GM13976 (cell line): ENCODE measurements at regions not wholly inside any gene's neighbourhood (a gene's known extent, or its start where the extent isn't known, plus 50 kb on each side); places are given as distances from the start of the nearest gene placed in this dataset.
A peak's percentile ranks its signal among the peaks of the same experiment; 100 is the strongest.

Experiments
- DNase-seq: peaks from one replicate; pipeline ENCODE4 v3.0.0; 2012; ENCODE audit warnings: low spot score
- CTCF ChIP-seq: IDR thresholded peaks from 2 replicates; pipeline ENCODE4 v1.5.1; 2012; ENCODE audit warnings: borderline replicate concordance, mild to moderate bottlenecking; ENCODE audit not compliant: insufficient read depth; ENCODE audit errors: extremely low read depth, missing control alignments, control extremely low read depth
- in situ Hi-C: fragments of 300-500 bp; cut with MboI; formaldehyde crosslinking; loops from one replicate; pipeline ENCODE4 v1.12.0; 2022; ENCODE audit warnings: low sequenced_read_pairs, mixed read lengths, inconsistent platforms; ENCODE audit not compliant: unreplicated experiment

DNA sequence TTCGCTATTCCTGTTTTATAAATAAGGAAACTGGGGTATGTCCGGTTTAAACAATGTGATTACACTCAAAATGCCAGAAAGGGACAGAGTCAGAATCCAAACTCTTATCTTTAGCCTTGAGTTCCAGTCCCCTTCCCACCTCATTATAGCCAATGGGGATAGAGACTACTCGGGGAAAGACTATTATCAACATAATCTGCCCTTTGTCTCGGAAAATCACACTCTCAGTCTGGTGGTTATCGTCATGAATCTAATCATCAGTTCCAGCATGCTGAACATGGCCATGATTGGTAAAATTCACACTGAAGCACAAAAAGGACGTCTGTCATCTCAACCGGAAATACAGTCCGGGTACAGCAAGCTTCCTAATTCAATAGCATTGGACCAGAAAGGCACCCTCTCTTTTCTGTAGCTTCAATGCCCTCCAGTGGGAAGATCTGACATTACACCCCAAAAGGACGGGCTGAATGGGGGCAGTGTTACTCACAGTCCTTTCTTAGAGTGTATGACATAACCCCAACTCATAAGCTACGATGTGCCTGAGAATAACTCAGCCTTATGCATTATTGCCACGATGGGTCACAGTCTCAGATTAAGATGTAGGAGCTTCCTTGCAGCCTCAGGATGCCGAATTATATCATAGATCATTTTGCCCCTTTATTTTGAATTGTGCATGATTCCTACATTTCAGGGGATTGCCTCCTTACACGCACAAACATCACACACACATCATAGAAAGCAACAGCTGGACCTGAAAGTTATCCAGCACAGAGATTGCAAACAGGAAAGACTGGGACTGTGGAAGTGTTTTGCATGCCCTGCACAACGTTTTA, 390.4 kb upstream of the LMCD1 start:
- peak; percentile 34 for DNase-seq
- in situ Hi-C loops: no loop called here
- TF ChIP-seq CTCF: peak; percentile 50

DNA sequence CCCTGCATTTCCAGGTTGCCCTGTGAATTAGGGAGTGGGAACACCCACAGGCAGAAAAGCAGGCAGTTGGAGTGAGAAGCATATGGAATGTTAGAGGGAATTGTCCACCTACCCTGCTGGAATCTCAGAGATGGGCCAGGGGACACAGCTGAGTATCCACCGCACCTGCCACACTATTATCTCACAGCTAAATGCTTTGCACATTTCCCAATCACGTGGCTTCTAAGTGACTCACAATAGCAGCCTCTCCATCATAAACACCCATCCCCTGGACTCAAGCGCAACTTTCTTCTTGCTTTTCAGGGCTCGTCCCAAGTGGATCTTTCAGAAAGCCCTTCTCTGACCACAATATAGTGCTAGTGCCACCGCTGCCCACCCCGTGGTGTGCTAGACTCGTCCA, 389.0 kb upstream of the LMCD1 start:
- TF ChIP-seq CTCF: no peak
- no peak for DNase-seq
- in situ Hi-C loops: no loop called here

GRCh38 chr3:8113626-8114025, 388.0 kb upstream of the LMCD1 start:
- no peak for DNase-seq
- no peak for TF ChIP-seq CTCF
- in situ Hi-C loops: no loop called here

DNA sequence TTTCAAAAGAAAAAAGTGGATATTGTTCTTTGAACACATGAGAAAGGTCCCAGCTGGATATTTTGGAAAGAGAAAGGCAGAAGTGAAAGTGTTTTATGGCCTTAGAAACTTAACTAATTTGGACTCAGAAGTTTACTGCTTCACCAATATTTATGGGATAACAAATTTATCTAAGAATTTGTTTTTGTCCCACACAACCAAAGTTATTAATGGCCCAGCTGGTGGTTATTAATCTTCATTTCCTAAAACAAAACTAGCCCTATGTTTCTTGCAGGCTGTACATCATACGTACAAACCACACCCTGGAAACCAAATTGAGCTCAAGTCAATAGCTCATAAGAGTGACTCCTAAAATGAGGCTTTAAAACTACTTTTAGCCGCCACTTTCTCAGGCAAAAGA, 372.9 kb upstream of the LMCD1 start:
- DNase-seq: no peak
- in situ Hi-C loops: no loop called here
- TF ChIP-seq CTCF: no peak

GRCh38 chr3:8136553-8136952, 365.1 kb upstream of the LMCD1 start:
- in situ Hi-C loops: no loop called here
- TF ChIP-seq CTCF: no peak
- no peak for DNase-seq

DNA sequence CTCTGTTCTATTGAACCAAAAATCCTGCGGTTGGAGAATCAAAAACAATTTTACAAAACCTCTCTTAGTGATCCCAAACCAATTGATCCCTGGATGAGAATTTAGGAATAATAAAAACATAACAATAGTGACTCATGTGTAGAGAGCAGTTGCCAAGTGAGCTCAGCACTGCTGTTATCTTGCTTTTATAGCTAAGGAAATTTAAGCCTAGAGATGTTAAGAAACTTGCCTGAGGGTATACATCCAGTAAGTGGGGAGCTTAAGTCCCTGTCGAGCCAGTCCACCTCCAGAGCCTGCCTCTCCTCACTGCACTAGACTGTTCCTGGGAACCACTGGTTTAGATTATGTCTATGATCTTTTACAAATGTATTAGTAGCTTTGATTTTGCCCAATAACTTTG, 358.4 kb upstream of the LMCD1 start:
- in situ Hi-C loops: no loop called here

More for the DNA sequence above, 358.4 kb upstream of the LMCD1 start:
- no peak for TF ChIP-seq CTCF
- no peak for DNase-seq
